Neutrophil (primary cell): ENCODE measurements at regions not wholly inside any gene's neighbourhood (a gene's known extent, or its start where the extent isn't known, plus 50 kb on each side); places are given as distances from the start of the nearest gene placed in this dataset.

Experiments used
- H3K27ac ChIP-seq: fragments of 200-600 bp; sonication (generic); 2 replicates; pipeline ENCODE4 v1.5.1; 2016; ENCODE audit warnings: mild to moderate bottlenecking, moderate library complexity
- H3K27me3 ChIP-seq: fragments of 200-600 bp; sonication (generic); 2 replicates; pipeline ENCODE4 v1.6.0; 2016; ENCODE audit warnings: mild to moderate bottlenecking
- H3K36me3 ChIP-seq: fragments of 200-600 bp; sonication (generic); 2 replicates; pipeline ENCODE4 v1.5.1; 2017
- H3K4me1 ChIP-seq, 2 experiments: fragments of 200-600 bp in 1 of 2; sonication (generic) in 1 of 2; 1 replicate in 1 of 2; 2 replicates in 1 of 2; pipeline versions ENCODE4 v1.5.1 to v1.6.1; 2013 to 2016; ENCODE audit warnings: low read depth in 1 of 2, low read length in 1 of 2, mild to moderate bottlenecking in 1 of 2, moderate library complexity in 1 of 2; ENCODE audit not compliant: control insufficient read depth in 1 of 2, insufficient read depth in 1 of 2
- H3K4me3 ChIP-seq, 2 experiments: fragments of 200-600 bp in 1 of 2; sonication (generic) in 1 of 2; 1 replicate in 1 of 2; 2 replicates in 1 of 2; pipeline ENCODE4 v1.5.1; 2013 to 2016; ENCODE audit warnings: low read depth in 1 of 2, low read length in 1 of 2, mild to moderate bottlenecking in 1 of 2, moderate library complexity in 1 of 2
- H3K9me3 ChIP-seq: fragments of 200-600 bp; sonication (generic); 2 replicates; pipeline ENCODE4 v1.5.1; 2016
- CTCF ChIP-seq: fragments of 200-600 bp; sonication (generic); IDR thresholded peaks from 2 replicates; pipeline ENCODE4 v1.5.1; 2016; ENCODE audit warnings: antibody characterized with exemption

- Histone ChIP-seq H3K9me3 (no peaks in the 10 kb centered on the region), H3K27ac (no peak overlapping the region), H3K27me3 (no peaks in the 10 kb centered on the region), H3K4me3 (no peak overlapping the region), H3K4me1 (peaks cover 30 to 34% of the 10 kb centered on the region in 2 experiments), H3K36me3 (no peaks in the 10 kb centered on the region)
- no peak for TF ChIP-seq CTCF
Measured at GRCh38 chr2:207256476-207257207, 90.9 kb upstream of the KLF7 start.

GRCh38 chr2:207257251-207258250 is 91.8 kb upstream of the KLF7 start:
- TF ChIP-seq CTCF, result no peak
- Histone ChIP-seq H3K4me3 (no peak overlapping the region), H3K36me3 (no peaks in the 10 kb centered on the region), H3K4me1 (peaks cover 29 to 34% of the 10 kb centered on the region in 2 experiments), H3K27me3 (no peaks in the 10 kb centered on the region), H3K9me3 (no peaks in the 10 kb centered on the region), H3K27ac (peak overlapping the region; percentile 30)

GRCh38 chr2:207258263-207258991 is 92.7 kb upstream of the KLF7 start:
- no peak for TF ChIP-seq CTCF

GRCh38 chr2:207260021-207260420 is 94.3 kb upstream of the KLF7 start:
- Histone ChIP-seq H3K4me3 (no peak overlapping the region), H3K27me3 (no peaks in the 10 kb centered on the region), H3K4me1 (peaks cover 18 to 25% of the 10 kb centered on the region in 2 experiments), H3K36me3 (no peaks in the 10 kb centered on the region), H3K27ac (no peak overlapping the region), H3K9me3 (no peaks in the 10 kb centered on the region)
- TF ChIP-seq CTCF, result no peak

More at GRCh38 chr2:207258263-207258991, 92.7 kb upstream of the KLF7 start:
- Histone ChIP-seq H3K4me3 (no peak overlapping the region), H3K27me3 (no peaks in the 10 kb centered on the region), H3K27ac (peak overlapping the region; percentile 30), H3K9me3 (no peaks in the 10 kb centered on the region), H3K4me1 (peaks cover 29 to 34% of the 10 kb centered on the region in 2 experiments), H3K36me3 (no peaks in the 10 kb centered on the region)

GRCh38 chr2:207260947-207261346 is 95.2 kb upstream of the KLF7 start:
- no peaks in the 10 kb centered on the region for H3K27me3 ChIP-seq
- H3K9me3 ChIP-seq, result no peaks in the 10 kb centered on the region
- no peak overlapping the region for H3K4me3 ChIP-seq
- no peak overlapping the region for H3K27ac ChIP-seq
- no peaks in the 10 kb centered on the region for H3K36me3 ChIP-seq
- no peak for TF ChIP-seq CTCF
- H3K4me1 ChIP-seq, result peaks cover 14 to 18% of the 10 kb centered on the region in 2 experiments
